ENCODE measurements at regions not wholly inside any gene's neighbourhood (a gene's known extent, or its start where the extent isn't known, plus 50 kb on each side); places are given as distances from the start of the nearest gene placed in this dataset.

DNA sequence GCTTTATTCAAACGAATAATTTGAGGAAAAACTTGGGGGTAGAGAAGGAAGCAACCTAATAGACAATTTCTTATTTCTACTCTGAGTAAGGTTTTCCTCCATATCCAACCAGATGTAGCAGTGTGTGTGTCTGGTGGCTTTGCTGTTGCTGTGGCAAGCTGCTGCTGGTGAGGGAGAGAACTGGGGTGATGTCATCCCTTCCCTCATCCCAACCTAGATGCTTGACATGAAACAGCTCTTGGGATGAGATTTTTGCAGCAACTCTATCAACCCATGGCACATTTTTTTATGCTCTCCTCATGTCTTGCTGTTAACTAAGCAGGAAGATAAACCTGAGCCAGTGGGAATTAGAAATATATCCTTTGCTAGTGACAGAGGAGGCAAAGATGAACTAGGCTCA, 135.8 kb downstream of the PCSK1 start:
- H3K4me3 ChIP-seq (ENCODE audit: low read depth, low read length, poor library complexity, severe bottlenecking): no peak overlapping the region
- no peaks in the 10 kb centered on the region for H3K9me2 ChIP-seq (ENCODE audit: low read depth, low read length)
- no peaks in the 10 kb centered on the region for H3K36me3 ChIP-seq (ENCODE audit: insufficient read depth, low read length)
- H3K27me3 ChIP-seq (ENCODE audit: insufficient read depth, low read length): no peaks in the 10 kb centered on the region
- H2AFZ ChIP-seq (ENCODE audit: low read length): no peak overlapping the region
- no peaks in the 10 kb centered on the region for H4K20me1 ChIP-seq (ENCODE audit: insufficient read depth, low read length)
- no peak overlapping the region for H3K27ac ChIP-seq (ENCODE audit: low read depth, low read length, poor library complexity, severe bottlenecking)
- H3F3A ChIP-seq (ENCODE audit: insufficient read depth, low read length): no peaks in the 10 kb centered on the region
- no peaks in the 10 kb centered on the region for H3K4me1 ChIP-seq (ENCODE audit: insufficient read depth, low read length, severe bottlenecking)
- no peak overlapping the region for H3K9ac ChIP-seq (ENCODE audit: low read length)
- no peaks in the 10 kb centered on the region for H3K9me3 ChIP-seq (ENCODE audit: low read length)
- H3K4me2 ChIP-seq (ENCODE audit: low read length): no peak overlapping the region
- TF ChIP-seq CTCF (IDR thresholded peaks at IDR 0.05; ENCODE audit: low read length) (no peak), EZH2 (IDR thresholded peaks at IDR 0.05; ENCODE audit: borderline replicate concordance, low read length) (no peak)
- H3K79me2 ChIP-seq (ENCODE audit: insufficient read depth, low read length): no peaks in the 10 kb centered on the region

DNA sequence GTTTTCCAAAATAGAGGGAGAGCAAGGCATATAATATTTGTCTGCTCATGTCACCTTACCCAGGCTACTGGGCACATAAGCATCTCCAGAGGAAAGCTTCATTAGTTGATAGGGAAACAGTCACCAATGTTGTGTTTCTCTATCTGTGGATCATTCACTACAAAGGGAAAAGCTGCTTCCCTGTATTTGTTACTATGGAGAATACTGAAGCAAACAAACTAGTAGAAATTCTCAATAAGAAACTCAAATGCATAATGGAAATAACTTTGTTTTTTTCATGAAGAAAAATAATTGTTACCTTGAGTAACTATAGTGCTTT, 138.2 kb downstream of the PCSK1 start:
- Histone ChIP-seq H3K9me3 (ENCODE audit: low read length) (no peaks in the 10 kb centered on the region), H3K4me2 (ENCODE audit: low read length) (no peak overlapping the region), H3K27me3 (ENCODE audit: insufficient read depth, low read length) (no peaks in the 10 kb centered on the region), H3K4me3 (ENCODE audit: low read depth, low read length, poor library complexity, severe bottlenecking) (no peak overlapping the region), H3K36me3 (ENCODE audit: insufficient read depth, low read length) (no peaks in the 10 kb centered on the region), H3K4me1 (ENCODE audit: insufficient read depth, low read length, severe bottlenecking) (no peaks in the 10 kb centered on the region), H3K9me2 (ENCODE audit: low read depth, low read length) (no peaks in the 10 kb centered on the region), H3F3A (ENCODE audit: insufficient read depth, low read length) (no peaks in the 10 kb centered on the region), H3K27ac (ENCODE audit: low read depth, low read length, poor library complexity, severe bottlenecking) (no peak overlapping the region), H3K79me2 (ENCODE audit: insufficient read depth, low read length) (no peaks in the 10 kb centered on the region), H2AFZ (ENCODE audit: low read length) (no peak overlapping the region), H3K9ac (ENCODE audit: low read length) (no peak overlapping the region), H4K20me1 (ENCODE audit: insufficient read depth, low read length) (no peaks in the 10 kb centered on the region)
- TF ChIP-seq CTCF (IDR thresholded peaks at IDR 0.05; ENCODE audit: low read length) (no peak), EZH2 (IDR thresholded peaks at IDR 0.05; ENCODE audit: borderline replicate concordance, low read length) (no peak)

DNA sequence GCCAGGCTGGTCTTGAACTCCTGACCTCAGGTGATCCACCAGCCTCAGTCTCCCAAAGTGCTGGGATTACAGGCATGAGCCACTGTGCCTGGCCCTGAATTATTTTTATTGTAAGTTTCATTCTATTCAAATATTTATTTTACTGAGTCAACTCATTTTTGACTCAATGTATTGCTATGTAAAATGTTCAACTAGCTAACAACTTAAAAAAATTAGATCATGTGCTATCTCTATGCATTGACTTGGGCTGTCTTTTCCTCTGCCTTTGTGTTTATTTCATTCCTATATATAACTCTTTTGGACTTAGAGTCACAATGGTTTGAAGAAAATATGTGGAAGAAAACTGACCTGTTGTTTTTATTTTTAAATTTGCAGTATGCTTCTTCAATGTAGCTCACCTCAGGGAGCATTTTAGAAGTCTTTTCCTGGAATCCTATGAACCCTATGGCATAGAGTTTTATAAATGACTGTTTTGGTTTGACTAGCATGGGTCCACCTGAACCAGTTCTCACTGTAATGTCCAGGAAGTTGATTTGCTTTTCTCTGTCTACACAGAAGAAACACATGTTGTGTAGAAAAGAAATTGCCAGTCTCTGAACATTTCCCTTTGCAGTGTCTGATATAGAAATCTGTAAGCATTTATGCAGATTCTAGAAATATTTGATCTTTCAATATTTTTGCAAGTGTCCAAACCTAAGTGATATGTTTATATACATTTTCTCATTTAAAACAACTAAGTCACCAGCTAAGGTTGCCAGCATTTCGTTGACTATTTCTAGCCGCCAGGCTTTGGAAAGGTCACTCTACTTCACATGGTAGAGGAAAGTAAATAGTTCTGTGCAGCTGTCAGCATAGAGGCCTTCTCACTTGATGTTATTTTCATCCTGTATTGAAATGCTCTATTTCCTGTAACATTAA, 138.8 kb downstream of the PCSK1 start:
- H3K79me2 ChIP-seq (ENCODE audit: insufficient read depth, low read length): no peaks in the 10 kb centered on the region
- H3K4me2 ChIP-seq (ENCODE audit: low read length): no peak overlapping the region
- no peaks in the 10 kb centered on the region for H4K20me1 ChIP-seq (ENCODE audit: insufficient read depth, low read length)

More for the DNA sequence above, 138.8 kb downstream of the PCSK1 start:
- no peak overlapping the region for H3K27ac ChIP-seq (ENCODE audit: low read depth, low read length, poor library complexity, severe bottlenecking)
- H3K9ac ChIP-seq (ENCODE audit: low read length): no peak overlapping the region
- H3K4me3 ChIP-seq (ENCODE audit: low read depth, low read length, poor library complexity, severe bottlenecking): no peak overlapping the region
- no peaks in the 10 kb centered on the region for H3K9me2 ChIP-seq (ENCODE audit: low read depth, low read length)
- TF ChIP-seq CTCF (IDR thresholded peaks at IDR 0.05; ENCODE audit: low read length): no peak
- TF ChIP-seq EZH2 (IDR thresholded peaks at IDR 0.05; ENCODE audit: borderline replicate concordance, low read length): no peak
- H3K36me3 ChIP-seq (ENCODE audit: insufficient read depth, low read length): no peaks in the 10 kb centered on the region
- H3K9me3 ChIP-seq (ENCODE audit: low read length): no peaks in the 10 kb centered on the region
- H3K27me3 ChIP-seq (ENCODE audit: insufficient read depth, low read length): no peaks in the 10 kb centered on the region
- no peak overlapping the region for H2AFZ ChIP-seq (ENCODE audit: low read length)
- no peaks in the 10 kb centered on the region for H3F3A ChIP-seq (ENCODE audit: insufficient read depth, low read length)
- H3K4me1 ChIP-seq (ENCODE audit: insufficient read depth, low read length, severe bottlenecking): no peaks in the 10 kb centered on the region
